ENCODE measurements at regions not wholly inside any gene's neighbourhood (a gene's known extent, or its start where the extent isn't known, plus 50 kb on each side); places are given as distances from the start of the nearest gene placed in this dataset.
A peak's percentile ranks its signal among the peaks of the same experiment; 100 is the strongest.

DNA sequence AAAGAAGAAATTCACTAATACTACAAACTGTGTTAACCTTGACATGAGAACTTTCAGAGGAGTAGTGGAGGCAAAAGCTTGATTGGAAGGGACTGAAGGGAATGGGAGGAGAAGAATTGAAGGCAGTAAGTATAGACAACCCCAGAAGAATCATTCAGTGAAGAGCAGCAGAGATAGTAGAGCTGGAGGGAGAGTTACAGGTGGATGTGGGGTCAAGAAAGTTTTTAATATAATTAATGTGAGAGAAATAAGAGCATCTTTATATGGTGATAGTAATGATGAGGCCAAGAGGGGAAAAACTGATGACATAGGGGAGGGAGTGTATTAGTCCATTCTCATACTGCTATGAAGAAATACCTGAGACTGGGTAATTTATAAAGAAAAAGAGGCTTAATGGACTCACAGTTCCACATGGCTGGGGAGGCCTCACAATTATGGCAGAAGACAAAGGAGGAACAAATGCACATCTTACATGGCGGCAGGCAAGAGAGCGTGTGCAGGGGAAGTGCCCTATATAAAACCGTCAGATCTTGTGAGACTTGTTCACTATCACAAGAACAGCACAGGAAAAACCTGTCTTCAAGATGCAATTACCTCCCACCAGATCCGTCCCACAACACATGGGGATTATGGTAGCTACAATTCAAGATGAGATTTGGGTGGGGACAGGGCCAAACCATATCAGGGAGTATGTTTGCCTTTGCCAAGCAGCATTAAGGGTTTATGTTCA is 88.3 kb upstream of the PIK3CG start:
- no peak for DNase-seq

DNA sequence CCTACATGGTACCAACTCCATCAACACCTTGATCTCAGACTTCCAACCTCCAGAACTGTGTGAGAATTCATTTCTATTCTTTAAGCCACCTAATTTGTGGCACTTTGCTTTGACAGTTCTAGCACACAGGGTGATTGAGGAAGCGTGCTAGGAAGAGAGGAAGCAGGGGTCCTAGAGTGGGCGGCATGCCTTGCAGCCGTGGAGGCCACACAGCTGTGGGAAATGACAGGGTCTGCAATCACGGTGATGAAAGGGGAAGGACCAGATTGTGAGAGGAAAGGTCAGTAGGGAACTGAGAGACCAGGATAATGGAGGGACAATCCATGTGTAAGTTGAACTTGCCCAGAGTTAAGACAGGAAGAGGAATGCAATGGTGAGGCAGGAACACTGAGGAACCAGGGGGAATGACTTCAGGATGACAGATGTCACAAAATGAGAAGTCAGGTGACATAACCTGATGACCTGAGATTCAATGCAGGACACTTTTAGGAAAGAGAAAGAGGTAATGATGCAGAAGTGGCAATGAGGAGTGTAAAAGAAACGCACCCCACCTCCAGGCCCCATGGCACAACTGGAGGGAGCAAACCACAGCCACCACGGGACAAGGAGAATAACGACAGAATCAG is 87.3 kb upstream of the PIK3CG start:
- DNase-seq: no peak

DNA sequence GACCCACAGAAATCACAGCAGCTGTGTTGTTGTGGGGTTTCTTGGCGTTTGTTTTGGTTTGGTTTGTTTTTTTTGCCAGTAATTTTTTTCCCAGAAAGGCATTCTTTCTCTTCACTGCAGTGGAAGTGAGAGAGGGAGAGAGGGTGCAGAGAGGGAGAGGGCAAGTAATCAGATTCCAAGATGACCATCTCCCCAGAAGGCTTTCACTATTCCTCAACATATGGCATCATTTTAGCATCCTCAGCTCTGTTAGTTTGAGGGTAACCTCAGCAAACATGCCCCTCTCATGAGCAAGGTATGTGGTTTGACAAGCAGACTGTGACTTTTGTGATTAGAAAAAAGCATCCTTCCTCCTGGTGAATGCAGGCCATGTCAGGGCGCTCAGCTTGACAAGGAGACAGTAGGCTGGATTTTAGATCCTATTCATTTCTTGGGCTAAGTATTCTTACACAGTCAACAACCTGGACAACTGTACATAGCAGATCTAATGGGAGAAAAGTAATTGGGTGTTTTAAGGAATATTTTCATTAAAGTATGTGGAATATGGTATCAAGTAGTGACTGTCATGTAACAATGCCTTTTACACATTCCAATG is 86.3 kb upstream of the PIK3CG start:
- no peak for DNase-seq

- DNase-seq: no peak
Observed at GRCh38 chr7:106779877-106780276, 85.2 kb upstream of the PIK3CG start.

- DNase-seq: no peak
Observed at GRCh38 chr7:106781007-106781406, 84.1 kb upstream of the PIK3CG start.

DNA sequence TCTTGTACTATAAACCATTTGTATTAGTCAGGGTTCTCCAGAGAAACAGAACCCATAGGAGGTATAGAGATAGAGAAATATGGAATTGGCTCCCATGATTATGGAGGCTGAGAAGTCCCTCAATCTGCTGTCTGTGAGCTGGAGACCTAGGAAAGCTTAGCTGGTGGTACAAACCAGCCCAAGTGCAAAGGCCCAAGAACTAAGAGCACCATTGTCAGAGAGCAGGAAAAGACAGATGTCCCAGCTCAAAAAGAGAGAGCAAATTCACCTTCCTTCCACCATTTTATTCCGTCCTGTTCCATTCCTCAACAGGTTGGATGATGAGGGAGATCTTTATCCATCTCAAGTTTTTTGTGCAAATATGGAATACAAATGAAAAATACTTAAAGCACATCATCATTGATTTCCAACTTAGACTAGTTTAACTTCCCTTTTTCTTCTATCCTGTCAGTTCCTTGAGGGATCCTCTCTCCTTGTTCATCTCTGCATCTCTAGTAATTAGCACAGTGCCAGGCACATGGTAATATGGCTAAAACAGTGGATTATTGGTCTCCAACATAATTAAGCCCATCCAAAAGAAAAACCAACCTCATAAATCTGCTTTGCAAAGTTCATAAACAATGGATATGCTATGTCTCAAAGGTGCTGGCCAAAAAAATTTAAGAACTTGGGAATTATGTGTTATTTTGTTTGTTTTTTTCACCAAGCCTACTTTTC is 83.1 kb upstream of the PIK3CG start:
- no peak for DNase-seq

GRCh38 chr7:106783286-106783685 is 81.8 kb upstream of the PIK3CG start:
- no peak for DNase-seq

DNA sequence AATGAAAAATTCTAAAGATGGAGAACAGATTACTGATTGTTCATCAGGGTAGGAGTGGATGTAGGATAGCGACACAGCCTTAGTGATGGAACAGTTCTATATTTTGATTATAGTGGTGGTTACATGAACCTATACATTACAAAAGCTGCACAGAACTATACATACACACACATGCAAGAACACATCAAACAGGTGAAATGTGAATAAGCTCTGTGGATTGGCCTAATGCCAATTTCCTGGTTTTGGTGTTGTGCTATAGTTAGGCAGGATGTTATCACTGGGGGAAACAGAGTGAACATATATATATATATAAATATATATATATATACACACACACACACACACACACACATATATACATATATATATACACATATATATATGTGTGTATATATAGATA is 76.4 kb upstream of the PIK3CG start:
- no peak for DNase-seq

DNA sequence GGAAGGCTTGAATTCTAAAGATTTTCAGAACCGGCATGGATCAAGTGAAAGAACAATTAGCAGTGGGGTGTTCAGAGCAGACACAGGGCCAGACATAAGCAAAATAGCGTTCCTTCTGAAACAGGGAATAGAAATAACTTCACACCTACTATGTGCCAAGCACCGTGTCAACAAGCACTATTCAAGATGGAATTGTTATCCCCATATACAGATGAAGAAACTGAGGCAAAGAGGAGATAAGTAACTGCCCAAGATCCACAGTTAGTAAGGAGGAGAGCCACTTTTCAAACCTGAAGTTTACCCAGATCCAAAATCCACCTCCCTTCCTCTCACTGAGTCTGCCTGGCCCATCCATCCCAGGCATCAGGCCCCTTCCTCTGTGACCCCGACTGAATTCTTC is 73.6 kb upstream of the PIK3CG start:
- DNase-seq: no peak

DNA sequence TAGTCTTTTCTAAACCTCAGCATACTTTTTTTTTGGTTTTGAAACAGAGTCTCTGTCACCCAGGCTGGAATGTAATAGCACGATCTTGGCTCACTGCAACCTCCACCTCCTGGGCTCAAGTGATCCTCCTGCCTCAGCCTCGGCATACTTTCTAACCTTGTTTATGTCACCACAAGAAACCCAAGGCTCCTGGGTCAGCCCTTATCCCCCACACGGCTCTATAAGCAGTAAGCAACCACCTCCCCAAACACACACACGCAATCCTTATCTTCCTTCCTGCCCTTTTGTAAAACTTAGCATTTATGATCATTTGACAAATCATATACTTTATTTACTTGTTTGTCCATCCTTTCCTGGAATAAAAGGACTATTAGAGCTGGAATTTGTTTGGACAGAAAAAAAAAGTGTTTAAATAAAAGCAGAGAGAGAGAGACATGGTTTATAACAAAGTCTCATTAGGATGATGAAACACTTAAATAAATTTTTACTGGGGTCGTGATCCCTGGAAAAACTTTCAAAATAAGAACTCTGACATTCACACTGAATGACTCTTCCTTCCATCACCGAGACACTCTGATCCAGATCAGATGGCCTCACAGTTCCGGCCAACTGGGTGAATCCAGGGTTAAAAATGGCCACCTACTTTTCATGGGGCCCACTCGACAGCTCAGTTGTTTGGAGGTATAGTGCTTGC is 72.7 kb upstream of the PIK3CG start:
- no peak for DNase-seq

DNA sequence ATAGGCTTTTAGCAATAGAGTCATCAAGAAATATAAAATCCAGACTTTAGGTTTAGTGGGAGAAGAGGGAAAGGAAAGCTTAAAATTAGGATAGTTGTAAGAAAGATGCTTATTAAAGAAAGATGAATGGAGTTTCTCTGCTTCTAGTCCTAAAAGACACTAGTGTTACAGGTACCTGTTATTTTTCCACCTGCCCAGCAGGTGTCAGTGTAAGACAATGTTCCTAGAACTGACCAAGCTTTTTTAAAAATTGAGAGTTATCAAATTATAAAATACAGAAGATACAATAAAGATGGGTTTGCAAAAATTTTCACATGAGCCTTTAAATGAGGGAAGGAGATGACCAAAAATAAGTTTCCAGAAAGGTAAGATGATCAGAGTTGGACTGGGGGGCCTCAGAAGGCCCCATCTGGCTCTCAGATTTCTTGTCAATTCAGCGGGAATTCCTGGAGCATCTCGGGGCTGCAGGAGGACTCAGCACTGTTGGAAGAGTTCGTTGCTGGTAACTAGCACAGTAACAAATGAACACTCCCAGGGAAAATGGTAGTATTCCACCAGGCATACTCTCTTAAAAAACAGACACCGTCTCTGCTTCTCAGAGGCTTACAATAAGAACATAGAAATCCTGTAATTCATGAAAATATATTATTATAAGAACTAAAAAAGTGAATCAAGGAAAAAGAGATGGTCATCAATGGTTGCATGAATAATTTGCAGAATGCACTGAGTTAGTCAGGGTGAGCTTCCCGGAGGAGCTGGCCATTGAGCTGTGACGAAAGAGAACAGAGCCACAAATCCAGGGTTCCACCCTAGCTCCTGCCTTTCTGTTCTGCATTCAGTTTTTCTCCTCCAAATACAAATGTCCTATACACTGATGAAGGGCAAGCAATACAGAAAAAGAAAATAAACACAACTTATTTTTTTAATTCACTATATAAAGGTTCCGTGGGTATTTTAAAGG is 71.8 kb upstream of the PIK3CG start:
- DNase-seq: peak; percentile 10

GRCh38 chr7:106794276-106795083 is 70.6 kb upstream of the PIK3CG start:
- no peak for DNase-seq

GRCh38 chr7:106795084-106795876 is 69.8 kb upstream of the PIK3CG start:
- no peak for DNase-seq

DNA sequence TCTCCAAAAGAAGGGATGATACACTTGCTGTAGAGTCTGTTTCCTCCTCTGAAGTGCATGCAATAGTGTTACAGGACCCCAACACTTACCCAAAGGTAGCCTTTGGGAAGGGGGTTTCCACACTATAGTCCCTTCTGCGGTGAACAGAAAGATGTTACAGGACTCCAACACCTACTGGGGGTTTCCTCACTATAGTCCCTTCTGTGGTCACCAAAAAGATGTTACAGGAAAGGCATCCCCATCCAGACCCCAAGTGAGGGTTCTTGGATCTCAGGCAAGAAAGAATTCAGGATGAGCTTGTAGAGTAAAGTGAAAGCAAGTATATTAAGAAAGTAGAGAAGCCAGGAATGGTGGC is 69.2 kb upstream of the PIK3CG start:
- DNase-seq: no peak

DNA sequence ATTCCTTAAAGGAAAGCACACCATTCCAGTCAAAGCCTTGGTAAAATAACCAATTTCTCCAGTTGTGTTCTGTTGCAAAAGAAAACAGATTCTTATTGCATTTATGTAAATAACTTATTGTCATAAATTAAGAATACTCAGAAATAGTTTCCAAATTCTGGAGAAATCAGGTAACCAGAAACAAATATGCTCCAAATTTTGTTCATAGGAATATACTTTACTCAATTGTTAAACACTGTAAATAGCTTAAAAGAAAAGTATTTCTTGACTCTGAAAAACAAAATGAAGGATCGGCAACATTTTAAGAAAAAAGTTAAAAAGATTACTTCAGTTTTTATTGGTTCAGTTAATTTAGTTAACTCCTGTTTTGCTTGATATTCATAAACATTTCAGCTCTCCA is 67.1 kb upstream of the PIK3CG start:
- no peak for DNase-seq

DNA sequence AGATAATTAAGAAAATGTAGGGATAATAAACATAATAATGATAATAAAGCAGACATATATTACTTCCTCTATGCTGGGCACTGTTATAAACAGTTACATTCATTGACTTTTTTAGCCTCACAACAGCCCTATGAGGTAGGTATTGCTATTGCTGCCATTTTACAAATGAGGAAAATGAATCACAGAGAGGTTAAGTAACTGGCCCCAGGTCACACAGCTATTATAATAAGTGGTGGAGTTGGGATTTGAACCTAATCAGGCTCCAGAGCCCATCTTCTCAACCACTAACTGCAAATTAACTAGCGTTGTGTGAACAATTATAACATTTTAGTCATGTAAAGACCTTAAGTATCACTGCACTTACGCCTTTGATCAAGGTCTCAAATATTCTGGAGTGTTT is 62.5 kb upstream of the PIK3CG start:
- no peak for DNase-seq

GRCh38 chr7:106806556-106806955 is 58.5 kb upstream of the PIK3CG start:
- DNase-seq: no peak

DNA sequence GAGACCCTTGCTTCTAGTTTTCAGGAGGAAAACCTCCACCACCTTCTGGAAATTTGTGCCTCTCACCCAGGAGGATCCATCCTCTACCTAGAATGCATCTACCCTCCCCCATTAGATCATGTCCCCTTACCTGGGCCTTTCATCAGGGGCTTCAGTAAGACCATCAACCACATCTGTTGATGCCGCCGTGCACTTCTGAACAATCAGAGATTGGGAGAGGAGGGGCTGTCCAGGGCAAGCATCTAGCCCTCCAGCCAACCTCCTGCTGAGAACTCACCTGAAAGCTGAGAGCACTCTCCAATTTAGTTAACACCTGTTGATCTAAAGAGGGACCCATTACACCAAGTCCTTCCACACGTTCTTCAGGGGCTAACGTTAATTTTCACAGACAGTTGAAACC is 57.6 kb upstream of the PIK3CG start:
- DNase-seq: no peak

- no peak for DNase-seq
Observed at GRCh38 chr7:106808967-106809635, 56.0 kb upstream of the PIK3CG start.

- no peak for DNase-seq
Observed at GRCh38 chr7:106811472-106811871, 53.6 kb upstream of the PIK3CG start.

All from NCI-H1694 (cell line).